ENCODE measurements at regions not wholly inside any gene's neighbourhood (a gene's known extent, or its start where the extent isn't known, plus 50 kb on each side); places are given as distances from the start of the nearest gene placed in this dataset.
"Not testable (repeated sequence)": the region's sequence is repeated elsewhere in the genome, so short reads cannot be mapped to it uniquely, and the experiment has no call there.

DNA sequence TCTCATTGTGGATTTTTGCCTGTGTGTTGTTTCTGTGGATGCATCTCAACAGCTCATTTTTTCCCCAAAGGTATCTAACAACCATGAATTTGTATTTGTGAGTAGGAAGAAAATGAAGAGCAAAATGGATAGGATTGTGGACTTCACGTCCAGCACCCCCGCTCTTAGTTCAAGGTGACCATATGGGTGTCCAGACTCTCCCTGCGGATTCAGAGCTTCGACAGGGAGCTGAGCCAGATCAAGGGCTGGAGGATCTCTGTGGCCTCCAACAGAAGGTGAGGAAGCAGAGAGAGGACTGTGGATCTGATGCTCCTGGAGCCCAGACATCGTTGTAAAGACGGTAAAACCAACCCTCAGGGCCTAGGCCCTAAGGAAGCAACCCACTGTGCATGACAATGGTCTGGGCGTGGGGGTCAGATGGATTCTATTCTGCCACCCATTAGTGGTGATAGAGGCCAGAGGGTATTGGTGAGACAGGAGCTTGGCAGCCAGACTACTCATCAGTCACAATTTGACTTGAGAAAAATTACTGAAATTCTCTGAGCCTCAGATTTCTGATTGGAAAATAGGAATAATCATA lies 659.7 kb upstream of the TMEM132C start:
- no peak overlapping the region for H3K9ac ChIP-seq (ENCODE audit: low read length)
- no peak overlapping the region for H3K4me3 ChIP-seq (ENCODE audit: insufficient read depth, low read length, poor library complexity, severe bottlenecking)
- no peak for TF ChIP-seq EZH2phosphoT487 (conservative IDR thresholded peaks at IDR 0.05; ENCODE audit: low read length)
- TF ChIP-seq, protein P1, sequence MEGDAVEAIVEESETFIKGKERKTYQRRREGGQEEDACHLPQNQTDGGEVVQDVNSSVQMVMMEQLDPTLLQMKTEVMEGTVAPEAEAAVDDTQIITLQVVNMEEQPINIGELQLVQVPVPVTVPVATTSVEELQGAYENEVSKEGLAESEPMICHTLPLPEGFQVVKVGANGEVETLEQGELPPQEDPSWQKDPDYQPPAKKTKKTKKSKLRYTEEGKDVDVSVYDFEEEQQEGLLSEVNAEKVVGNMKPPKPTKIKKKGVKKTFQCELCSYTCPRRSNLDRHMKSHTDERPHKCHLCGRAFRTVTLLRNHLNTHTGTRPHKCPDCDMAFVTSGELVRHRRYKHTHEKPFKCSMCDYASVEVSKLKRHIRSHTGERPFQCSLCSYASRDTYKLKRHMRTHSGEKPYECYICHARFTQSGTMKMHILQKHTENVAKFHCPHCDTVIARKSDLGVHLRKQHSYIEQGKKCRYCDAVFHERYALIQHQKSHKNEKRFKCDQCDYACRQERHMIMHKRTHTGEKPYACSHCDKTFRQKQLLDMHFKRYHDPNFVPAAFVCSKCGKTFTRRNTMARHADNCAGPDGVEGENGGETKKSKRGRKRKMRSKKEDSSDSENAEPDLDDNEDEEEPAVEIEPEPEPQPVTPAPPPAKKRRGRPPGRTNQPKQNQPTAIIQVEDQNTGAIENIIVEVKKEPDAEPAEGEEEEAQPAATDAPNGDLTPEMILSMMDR (IDR thresholded peaks at IDR 0.05; ENCODE audit: insufficient read depth, low read length, poor library complexity, severe bottlenecking), result no peak
- H4K20me1 ChIP-seq (ENCODE audit: low read depth, low read length), result no peaks in the 10 kb centered on the region
- H3K36me3 ChIP-seq (ENCODE audit: low read length), result no peaks in the 10 kb centered on the region
- H3K4me2 ChIP-seq (ENCODE audit: low read depth, low read length, poor library complexity, severe bottlenecking), result no peak overlapping the region
- H3F3A ChIP-seq (ENCODE audit: insufficient read depth), result no peaks in the 10 kb centered on the region
- no peaks in the 10 kb centered on the region for H3K9me2 ChIP-seq (replicated peaks; ENCODE audit: insufficient read depth, low read length)
- H2AFZ ChIP-seq (ENCODE audit: low read depth, low read length, severe bottlenecking), result no peak overlapping the region
- no peak overlapping the region for H3K27ac ChIP-seq (ENCODE audit: low read depth, low read length)
- no peaks in the 10 kb centered on the region for H3K27me3 ChIP-seq (ENCODE audit: low read length)
- no peaks in the 10 kb centered on the region for H3K79me2 ChIP-seq (ENCODE audit: insufficient read depth, low read length)
- H3K9me3 ChIP-seq (ENCODE audit: insufficient read depth, low read length), result no peaks in the 10 kb centered on the region

DNA sequence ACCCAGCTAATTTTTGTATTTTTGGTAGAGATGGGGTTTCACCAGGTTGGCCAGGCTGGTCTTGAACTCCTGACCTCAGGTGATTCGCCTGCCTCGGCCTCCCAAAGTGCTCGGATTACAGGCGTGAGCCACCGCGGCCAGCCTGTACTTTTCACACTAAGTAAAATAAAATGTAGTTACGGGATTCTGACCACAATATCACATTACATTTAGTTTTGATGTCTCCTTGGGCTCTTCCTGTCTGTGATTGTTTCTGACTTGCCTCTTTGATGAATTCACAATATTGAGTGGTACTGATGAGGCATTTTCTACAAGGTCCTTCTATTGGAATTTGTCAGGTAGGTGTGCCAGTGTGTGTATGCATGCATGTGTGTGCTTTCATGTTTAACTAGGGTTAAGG lies 658.6 kb upstream of the TMEM132C start:
- not testable (repeated sequence) for H3K79me2 ChIP-seq (ENCODE audit: insufficient read depth, low read length); H2AFZ ChIP-seq (ENCODE audit: low read depth, low read length, severe bottlenecking); H3K4me3 ChIP-seq (ENCODE audit: insufficient read depth, low read length, poor library complexity, severe bottlenecking)

DNA sequence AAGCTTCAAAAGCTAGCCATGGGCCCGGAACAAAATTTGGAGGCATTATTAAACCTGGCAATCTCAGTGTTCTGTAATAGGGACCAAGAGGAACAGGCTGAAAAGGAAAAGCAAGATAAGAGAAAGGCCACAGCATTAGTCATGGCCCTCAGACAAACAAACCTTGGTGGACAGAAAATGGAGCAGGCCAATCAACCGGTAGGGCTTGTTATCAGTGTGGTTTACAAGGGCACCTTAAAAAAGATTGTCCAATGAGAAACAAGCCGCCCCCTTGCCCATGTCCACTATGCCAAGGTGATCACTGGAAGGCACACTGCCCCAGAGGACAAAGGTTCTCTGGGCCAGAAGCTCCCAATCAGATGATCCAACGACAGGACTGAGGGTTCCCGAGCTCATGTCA lies 653.9 kb upstream of the TMEM132C start:
- H2AFZ ChIP-seq (ENCODE audit: low read depth, low read length, severe bottlenecking), result no peak overlapping the region
- H3K79me2 ChIP-seq (ENCODE audit: insufficient read depth, low read length), result no peaks in the 10 kb centered on the region
- H3K36me3 ChIP-seq (ENCODE audit: low read length), result no peaks in the 10 kb centered on the region
- H3K4me2 ChIP-seq (ENCODE audit: low read depth, low read length, poor library complexity, severe bottlenecking), result no peak overlapping the region
- no peak overlapping the region for H3K9ac ChIP-seq (ENCODE audit: low read length)
- no peaks in the 10 kb centered on the region for H3K9me2 ChIP-seq (replicated peaks; ENCODE audit: insufficient read depth, low read length)
- H4K20me1 ChIP-seq (ENCODE audit: low read depth, low read length), result no peaks in the 10 kb centered on the region
- H3K27ac ChIP-seq (ENCODE audit: low read depth, low read length), result no peak overlapping the region
- no peaks in the 10 kb centered on the region for H3K27me3 ChIP-seq (ENCODE audit: low read length)
- no peaks in the 10 kb centered on the region for H3F3A ChIP-seq (ENCODE audit: insufficient read depth)
- H3K4me3 ChIP-seq (ENCODE audit: insufficient read depth, low read length, poor library complexity, severe bottlenecking), result no peak overlapping the region
- TF ChIP-seq, protein P1 (IDR thresholded peaks at IDR 0.05; ENCODE audit: insufficient read depth, low read length, poor library complexity, severe bottlenecking), result no peak
- no peak for TF ChIP-seq EZH2phosphoT487 (conservative IDR thresholded peaks at IDR 0.05; ENCODE audit: low read length)
- H3K9me3 ChIP-seq (ENCODE audit: insufficient read depth, low read length), result no peaks in the 10 kb centered on the region

More for the DNA sequence above, 658.6 kb upstream of the TMEM132C start:
- not testable (repeated sequence) for H3K9ac ChIP-seq (ENCODE audit: low read length); H4K20me1 ChIP-seq (ENCODE audit: low read depth, low read length); H3K9me2 ChIP-seq (replicated peaks; ENCODE audit: insufficient read depth, low read length); H3K36me3 ChIP-seq (ENCODE audit: low read length); H3F3A ChIP-seq (ENCODE audit: insufficient read depth); H3K27ac ChIP-seq (ENCODE audit: low read depth, low read length); H3K9me3 ChIP-seq (ENCODE audit: insufficient read depth, low read length); H3K4me2 ChIP-seq (ENCODE audit: low read depth, low read length, poor library complexity, severe bottlenecking); H3K27me3 ChIP-seq (ENCODE audit: low read length)

DNA sequence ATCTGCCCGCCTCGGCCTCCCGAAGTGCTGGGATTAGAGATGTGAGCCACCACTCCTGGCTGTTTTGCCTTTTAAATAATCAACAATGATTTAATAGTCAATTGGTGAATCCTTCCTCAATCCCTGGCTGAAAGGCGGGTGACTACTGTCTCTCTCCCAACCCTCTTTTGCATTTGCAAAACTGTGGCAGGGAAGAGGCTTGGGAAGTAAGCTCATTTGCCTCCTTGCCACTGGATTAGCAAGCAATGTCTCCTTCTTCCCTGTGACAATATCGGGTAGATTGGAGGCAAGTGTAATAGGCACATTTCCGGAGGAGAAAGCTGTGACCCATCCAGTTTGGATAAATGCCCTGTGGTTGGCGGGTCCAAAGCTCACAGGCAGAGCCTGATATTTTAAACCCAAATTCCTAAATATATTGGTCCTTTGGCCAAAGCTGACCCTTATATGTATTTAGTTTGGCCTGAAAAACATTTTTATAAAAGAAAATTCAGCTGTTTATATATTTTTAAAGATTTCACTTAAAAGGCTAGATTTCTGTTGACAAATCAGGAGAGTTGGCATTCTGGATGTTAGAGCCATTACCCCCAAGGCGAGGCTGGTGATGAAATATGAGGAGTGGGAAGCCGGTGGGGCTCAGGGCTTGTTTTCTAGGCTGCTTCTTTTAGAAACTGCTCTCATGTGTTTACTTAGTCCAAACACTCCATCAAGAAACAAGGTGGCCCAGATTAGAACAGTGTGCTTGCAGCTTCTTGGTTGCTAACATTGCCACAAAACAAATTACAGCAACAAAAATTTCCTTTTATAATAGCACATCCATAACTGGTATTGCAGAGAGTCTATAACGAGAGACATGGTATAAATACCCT lies 646.9 kb upstream of the TMEM132C start:
- Histone ChIP-seq H3K9me2 (replicated peaks; ENCODE audit: insufficient read depth, low read length) (no peaks in the 10 kb centered on the region), H3K36me3 (ENCODE audit: low read length) (no peaks in the 10 kb centered on the region), H3K27ac (ENCODE audit: low read depth, low read length) (no peak overlapping the region), H4K20me1 (ENCODE audit: low read depth, low read length) (no peaks in the 10 kb centered on the region), H3K4me3 (ENCODE audit: insufficient read depth, low read length, poor library complexity, severe bottlenecking) (no peak overlapping the region), H3K9ac (ENCODE audit: low read length) (no peak overlapping the region), H3K79me2 (ENCODE audit: insufficient read depth, low read length) (no peaks in the 10 kb centered on the region), H3F3A (ENCODE audit: insufficient read depth) (no peaks in the 10 kb centered on the region), H3K27me3 (ENCODE audit: low read length) (no peaks in the 10 kb centered on the region), H3K4me2 (ENCODE audit: low read depth, low read length, poor library complexity, severe bottlenecking) (no peak overlapping the region), H3K9me3 (ENCODE audit: insufficient read depth, low read length) (peaks cover 8% of the 10 kb centered on the region; the same call in 1 of the 2 replicates), H2AFZ (ENCODE audit: low read depth, low read length, severe bottlenecking) (no peak overlapping the region)
- no peak for TF ChIP-seq EZH2phosphoT487 (conservative IDR thresholded peaks at IDR 0.05; ENCODE audit: low read length)
- TF ChIP-seq, protein P1 (IDR thresholded peaks at IDR 0.05; ENCODE audit: insufficient read depth, low read length, poor library complexity, severe bottlenecking), result no peak
